ENCODE measurements at regions not wholly inside any gene's neighbourhood (a gene's known extent, or its start where the extent isn't known, plus 50 kb on each side); places are given as distances from the start of the nearest gene placed in this dataset.

- H3K27ac ChIP-seq (ENCODE audit: low read depth, low read length, poor library complexity, severe bottlenecking): no peak overlapping the region
- H3K9me2 ChIP-seq (ENCODE audit: low read depth, low read length): no peaks in the 10 kb centered on the region
- H3K4me3 ChIP-seq (ENCODE audit: low read depth, low read length, poor library complexity, severe bottlenecking): no peak overlapping the region
- H4K20me1 ChIP-seq (ENCODE audit: insufficient read depth, low read length): no peaks in the 10 kb centered on the region
- TF ChIP-seq CTCF (IDR thresholded peaks at IDR 0.05; ENCODE audit: low read length): no peak
- no peak for TF ChIP-seq EZH2 (IDR thresholded peaks at IDR 0.05; ENCODE audit: borderline replicate concordance, low read length)
- no peaks in the 10 kb centered on the region for H3K36me3 ChIP-seq (ENCODE audit: insufficient read depth, low read length)
- H3K9ac ChIP-seq (ENCODE audit: low read length): no peak overlapping the region
- peaks cover 3% of the 10 kb centered on the region; the same call in 1 of the 2 replicates for H3K27me3 ChIP-seq (ENCODE audit: insufficient read depth, low read length)
- no peak overlapping the region for H2AFZ ChIP-seq (ENCODE audit: low read length)
- H3K9me3 ChIP-seq (ENCODE audit: low read length): no peaks in the 10 kb centered on the region
- H3F3A ChIP-seq (ENCODE audit: insufficient read depth, low read length): peaks cover 4% of the 10 kb centered on the region; the same call in 1 of the 2 replicates
- H3K4me2 ChIP-seq (ENCODE audit: low read length): no peak overlapping the region
- no peaks in the 10 kb centered on the region for H3K79me2 ChIP-seq (ENCODE audit: insufficient read depth, low read length)
- peaks cover 53% of the 10 kb centered on the region for H3K4me1 ChIP-seq (ENCODE audit: insufficient read depth, low read length, severe bottlenecking)
These were observed 58.7 kb upstream of the RNU6ATAC start for GRCh38 chr9:134223091-134223490.

GRCh38 chr9:134223591-134224122 is 59.3 kb upstream of the RNU6ATAC start:
- no peaks in the 10 kb centered on the region for H3K36me3 ChIP-seq (ENCODE audit: insufficient read depth, low read length)
- peaks cover 3% of the 10 kb centered on the region; the same call in 1 of the 2 replicates for H3K27me3 ChIP-seq (ENCODE audit: insufficient read depth, low read length)
- peaks cover 47% of the 10 kb centered on the region for H3K4me1 ChIP-seq (ENCODE audit: insufficient read depth, low read length, severe bottlenecking)
- no peaks in the 10 kb centered on the region for H3K9me2 ChIP-seq (ENCODE audit: low read depth, low read length)
- TF ChIP-seq EZH2 (IDR thresholded peaks at IDR 0.05; ENCODE audit: borderline replicate concordance, low read length): no peak
- TF ChIP-seq CTCF (IDR thresholded peaks at IDR 0.05; ENCODE audit: low read length): no peak
- H3K4me2 ChIP-seq (ENCODE audit: low read length): no peak overlapping the region
- no peaks in the 10 kb centered on the region for H3K9me3 ChIP-seq (ENCODE audit: low read length)
- H3K9ac ChIP-seq (ENCODE audit: low read length): no peak overlapping the region
- no peaks in the 10 kb centered on the region for H3K79me2 ChIP-seq (ENCODE audit: insufficient read depth, low read length)
- no peak overlapping the region for H3K4me3 ChIP-seq (ENCODE audit: low read depth, low read length, poor library complexity, severe bottlenecking)
- H4K20me1 ChIP-seq (ENCODE audit: insufficient read depth, low read length): no peaks in the 10 kb centered on the region
- no peak overlapping the region for H2AFZ ChIP-seq (ENCODE audit: low read length)
- peaks cover 4% of the 10 kb centered on the region; the same call in 1 of the 2 replicates for H3F3A ChIP-seq (ENCODE audit: insufficient read depth, low read length)
- no peak overlapping the region for H3K27ac ChIP-seq (ENCODE audit: low read depth, low read length, poor library complexity, severe bottlenecking)

GRCh38 chr9:134224127-134224526 is 59.8 kb upstream of the RNU6ATAC start:
- Histone ChIP-seq H3K9me3 (ENCODE audit: low read length) (no peaks in the 10 kb centered on the region), H2AFZ (ENCODE audit: low read length) (no peak overlapping the region), H3K36me3 (ENCODE audit: insufficient read depth, low read length) (no peaks in the 10 kb centered on the region), H3F3A (ENCODE audit: insufficient read depth, low read length) (peaks cover 4% of the 10 kb centered on the region; the same call in 1 of the 2 replicates), H3K4me2 (ENCODE audit: low read length) (no peak overlapping the region), H3K4me1 (ENCODE audit: insufficient read depth, low read length, severe bottlenecking) (peaks cover 42% of the 10 kb centered on the region), H4K20me1 (ENCODE audit: insufficient read depth, low read length) (no peaks in the 10 kb centered on the region), H3K27me3 (ENCODE audit: insufficient read depth, low read length) (peaks cover 3% of the 10 kb centered on the region; the same call in 1 of the 2 replicates), H3K27ac (ENCODE audit: low read depth, low read length, poor library complexity, severe bottlenecking) (no peak overlapping the region), H3K9me2 (ENCODE audit: low read depth, low read length) (no peaks in the 10 kb centered on the region), H3K9ac (ENCODE audit: low read length) (no peak overlapping the region), H3K4me3 (ENCODE audit: low read depth, low read length, poor library complexity, severe bottlenecking) (no peak overlapping the region), H3K79me2 (ENCODE audit: insufficient read depth, low read length) (no peaks in the 10 kb centered on the region)
- no peak for TF ChIP-seq CTCF (IDR thresholded peaks at IDR 0.05; ENCODE audit: low read length)
- no peak for TF ChIP-seq EZH2 (IDR thresholded peaks at IDR 0.05; ENCODE audit: borderline replicate concordance, low read length)
